Umbilical cord (tissue), 1 donor: ENCODE measurements at regions not wholly inside any gene's neighbourhood (a gene's known extent, or its start where the extent isn't known, plus 50 kb on each side); places are given as distances from the start of the nearest gene placed in this dataset.
A peak's percentile ranks its signal among the peaks of the same experiment; 100 is the strongest.
"Not testable (repeated sequence)": the region's sequence is repeated elsewhere in the genome, so short reads cannot be mapped to it uniquely, and the experiment has no call there.

Source experiments
- DNase-seq: peaks from one replicate; pipeline ENCODE4 v3.0.0-alpha.2; 2015; ENCODE audit warnings: low spot score

DNA sequence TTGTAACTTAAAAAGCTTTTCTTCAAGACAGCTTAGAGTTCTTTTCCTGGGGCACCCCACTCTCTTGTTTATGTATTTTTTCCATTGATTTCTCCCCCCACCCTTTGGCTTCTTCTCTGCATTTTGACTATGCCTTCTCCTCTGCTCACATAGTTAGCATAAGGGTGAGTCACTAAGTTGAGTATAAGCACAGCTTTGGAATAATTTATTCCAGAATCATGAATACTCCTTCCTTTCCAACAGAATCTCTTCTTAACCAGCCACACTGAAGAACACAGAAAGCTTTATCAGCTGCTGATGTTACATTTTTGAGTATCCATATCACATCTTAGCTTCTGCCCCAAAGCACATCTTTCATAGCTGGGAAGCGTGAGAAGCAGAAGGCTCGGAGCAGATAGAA, 449.5 kb upstream of the MKI67 start:
- peak; percentile 76 for DNase-seq

DNA sequence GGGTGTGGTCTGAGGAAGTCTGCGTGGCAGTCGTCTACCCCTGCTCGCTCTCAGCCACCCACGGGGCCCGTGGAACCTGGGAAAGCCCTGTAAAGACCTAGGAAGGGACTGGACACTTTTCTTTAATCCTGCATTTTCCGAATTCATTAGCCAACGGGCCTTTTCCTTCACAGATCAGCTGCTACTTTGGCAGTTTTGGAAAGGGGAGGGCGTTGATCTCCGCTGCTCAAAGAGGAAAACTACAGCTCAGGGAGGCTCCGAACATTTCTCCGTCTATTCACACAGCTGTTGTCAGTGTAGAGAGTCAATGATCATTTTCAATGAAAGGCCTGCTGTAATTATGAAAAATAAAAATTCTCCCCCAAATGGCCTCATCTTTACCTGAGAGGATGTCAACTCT, 450.1 kb upstream of the MKI67 start:
- no peak for DNase-seq

DNA sequence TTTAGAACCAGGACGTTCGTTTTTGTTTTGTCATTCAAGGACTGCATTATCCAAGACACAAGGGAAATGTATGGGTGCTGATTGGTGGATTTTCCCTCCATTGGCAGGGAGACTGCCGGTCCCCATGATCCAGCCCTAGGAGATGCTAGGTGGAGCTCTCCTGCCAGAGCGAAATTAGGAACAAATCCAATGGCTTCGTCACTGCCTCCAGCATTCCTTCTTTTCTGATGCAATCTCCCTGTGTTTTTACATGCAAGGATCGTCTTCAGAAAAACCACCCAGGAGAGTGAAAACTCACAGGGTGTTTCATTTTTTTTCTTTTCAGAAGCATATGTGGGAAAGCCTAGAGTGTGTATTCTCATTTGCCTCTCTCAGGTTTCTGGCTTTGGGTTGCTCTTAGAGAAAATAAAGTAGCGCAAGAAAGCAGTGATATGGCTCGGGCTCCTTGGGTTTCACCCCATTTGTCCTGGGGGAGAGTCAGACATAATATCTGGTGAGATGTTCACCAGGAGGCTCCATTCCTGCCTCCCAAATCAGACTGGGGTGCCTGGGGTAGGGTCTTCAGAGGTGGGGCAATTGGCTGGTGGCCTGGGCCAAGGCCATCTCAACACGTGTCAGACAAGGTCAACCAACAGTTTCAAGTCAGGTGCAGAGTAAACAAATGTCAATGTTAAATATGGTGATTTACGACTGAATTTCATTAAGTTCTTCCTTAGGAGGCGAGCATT, 450.9 kb upstream of the MKI67 start:
- DNase-seq, result peak; percentile 74

DNA sequence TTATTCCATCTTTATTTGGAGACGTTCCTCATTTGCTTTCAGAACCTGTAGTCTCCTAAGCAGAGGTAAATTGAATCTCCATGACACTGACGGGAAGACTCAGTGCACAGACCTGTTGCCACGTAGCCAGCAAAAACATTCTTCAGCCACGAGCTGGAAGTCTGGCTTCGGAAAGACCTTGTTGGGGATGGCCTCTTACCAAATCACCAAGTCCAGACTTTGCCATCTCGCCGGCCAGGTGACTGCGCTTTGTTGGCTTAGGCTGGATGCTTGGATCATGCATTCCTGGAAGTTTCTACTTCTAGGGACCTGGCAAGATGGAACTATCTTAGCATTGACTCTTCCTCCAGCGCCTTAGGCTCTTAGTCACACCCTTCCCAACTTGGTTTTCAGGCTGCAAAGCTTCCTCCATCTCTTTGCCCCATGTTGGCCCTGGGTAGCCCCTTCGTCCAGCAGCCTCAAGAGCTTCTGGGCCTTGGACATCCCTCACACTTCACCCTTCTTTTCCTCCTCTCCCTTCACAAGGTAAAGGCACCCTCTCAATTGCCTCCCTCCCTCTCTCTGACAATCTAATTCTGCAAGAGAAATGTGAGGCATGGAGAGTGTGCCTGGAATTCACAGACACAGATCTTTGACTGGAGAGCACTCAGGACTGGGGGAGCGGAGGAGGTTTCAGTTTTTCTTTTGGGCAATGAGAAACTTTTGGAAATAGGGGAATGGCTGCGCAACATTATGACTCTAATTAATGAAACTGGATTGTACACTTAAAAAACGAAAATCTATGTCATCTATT, 451.9 kb upstream of the MKI67 start:
- DNase-seq, result no peak

DNA sequence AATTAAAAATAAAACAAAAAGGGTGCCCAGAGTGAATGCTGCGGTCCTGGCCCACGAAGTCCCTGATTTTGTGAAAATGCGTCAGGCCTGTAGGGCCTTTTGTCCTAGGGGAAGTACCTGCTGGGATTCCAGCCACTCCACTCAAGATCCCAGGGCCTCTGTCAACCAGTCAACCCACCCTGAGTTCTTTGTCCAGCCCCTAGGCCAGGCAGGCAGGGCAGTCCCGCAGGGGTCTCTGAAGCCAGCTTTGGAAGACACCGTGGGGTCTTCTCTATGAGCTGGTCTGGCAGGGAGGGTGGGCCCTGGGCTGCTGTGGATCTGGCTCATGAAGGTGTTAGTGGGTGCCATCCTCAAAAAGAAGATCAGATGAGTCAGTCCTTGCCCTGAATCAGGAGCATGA, 452.5 kb upstream of the MKI67 start:
- DNase-seq, result no peak

- no peak for DNase-seq
These were observed 453.1 kb upstream of the MKI67 start for GRCh38 chr10:128579280-128579865.

GRCh38 chr10:128579901-128580300, 453.7 kb upstream of the MKI67 start:
- no peak for DNase-seq

GRCh38 chr10:128583125-128583524, 456.9 kb upstream of the MKI67 start:
- not testable (repeated sequence) for DNase-seq

GRCh38 chr10:128586599-128586998, 460.4 kb upstream of the MKI67 start:
- not testable (repeated sequence) for DNase-seq

DNA sequence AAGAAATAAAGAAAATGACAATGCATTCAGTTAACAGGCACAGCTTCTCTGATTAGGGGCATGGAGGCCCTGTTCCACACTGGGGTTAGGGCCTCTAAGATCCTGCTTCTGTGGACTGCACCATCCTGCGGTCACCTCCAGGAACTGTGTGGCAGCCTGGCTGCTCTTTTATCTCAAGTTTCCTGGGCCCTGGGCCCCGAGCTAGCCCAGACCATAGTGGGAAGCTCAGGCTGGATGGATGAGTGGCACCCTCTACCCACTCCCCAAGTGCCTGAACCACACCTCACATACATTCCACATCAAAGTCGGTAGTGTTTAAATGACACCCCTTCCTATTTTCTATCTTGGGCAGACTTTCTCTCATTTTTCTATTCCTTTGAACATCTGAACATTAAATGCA, 461.5 kb upstream of the MKI67 start:
- no peak for DNase-seq

DNA sequence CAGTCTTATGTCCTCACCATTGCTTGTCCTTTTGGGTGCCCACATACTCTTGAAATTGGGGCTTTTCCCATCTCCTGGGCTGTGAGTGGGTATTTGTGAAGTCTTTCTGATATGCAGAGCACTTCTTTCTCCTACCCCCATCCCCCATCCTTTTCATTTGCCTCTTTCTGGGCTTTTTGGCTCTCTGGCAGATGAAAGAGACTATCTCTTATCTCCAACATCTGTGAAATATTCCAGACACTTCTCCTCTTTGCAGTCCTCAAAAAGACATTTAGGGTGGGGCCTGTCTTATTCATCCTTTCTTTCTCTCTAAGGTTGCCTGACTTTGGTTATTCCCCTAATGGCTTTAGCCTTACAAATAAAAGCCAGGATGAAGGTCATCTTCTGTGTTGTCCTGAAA, 462.2 kb upstream of the MKI67 start:
- DNase-seq, result peak; percentile 72

DNA sequence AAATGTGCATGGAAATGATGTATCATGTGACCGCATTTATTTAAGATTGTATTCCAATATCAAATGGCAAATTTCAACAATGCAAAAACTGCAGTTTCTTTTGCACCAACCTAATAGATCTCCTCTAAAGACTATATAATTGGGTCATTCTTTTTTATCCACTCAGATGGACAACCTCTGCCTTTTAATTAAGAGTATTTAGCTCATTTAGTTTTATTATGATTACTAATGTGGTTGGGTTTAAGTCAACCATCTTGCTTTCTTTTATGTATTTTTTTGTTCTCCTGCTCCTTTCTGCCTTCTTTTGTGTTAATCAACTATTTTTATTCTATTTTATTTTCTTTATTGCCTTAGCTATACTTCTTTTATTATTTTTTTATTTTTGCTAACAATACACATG, 468.5 kb upstream of the MKI67 start:
- DNase-seq, result no peak

DNA sequence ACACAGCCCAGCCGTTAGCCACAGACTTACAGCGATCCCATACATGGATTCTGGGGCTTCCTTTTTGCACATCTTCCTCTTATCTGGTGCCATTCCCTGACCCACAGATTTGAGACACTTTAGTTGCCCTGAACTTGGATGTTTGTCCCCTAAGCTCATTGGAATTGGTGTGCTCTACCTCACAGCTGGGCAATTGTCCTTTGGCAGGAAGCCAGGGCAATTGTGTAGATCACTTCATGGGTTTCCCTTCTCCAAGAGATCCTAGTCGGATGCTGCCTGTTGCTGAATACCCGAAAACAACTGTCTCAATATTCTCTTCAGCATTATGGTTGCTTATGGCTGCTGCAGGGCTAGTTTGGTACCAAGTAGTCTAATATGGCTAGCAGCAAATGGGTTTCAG, 470.7 kb upstream of the MKI67 start:
- no peak for DNase-seq

GRCh38 chr10:128599030-128599429, 472.8 kb upstream of the MKI67 start:
- DNase-seq, result no peak

DNA sequence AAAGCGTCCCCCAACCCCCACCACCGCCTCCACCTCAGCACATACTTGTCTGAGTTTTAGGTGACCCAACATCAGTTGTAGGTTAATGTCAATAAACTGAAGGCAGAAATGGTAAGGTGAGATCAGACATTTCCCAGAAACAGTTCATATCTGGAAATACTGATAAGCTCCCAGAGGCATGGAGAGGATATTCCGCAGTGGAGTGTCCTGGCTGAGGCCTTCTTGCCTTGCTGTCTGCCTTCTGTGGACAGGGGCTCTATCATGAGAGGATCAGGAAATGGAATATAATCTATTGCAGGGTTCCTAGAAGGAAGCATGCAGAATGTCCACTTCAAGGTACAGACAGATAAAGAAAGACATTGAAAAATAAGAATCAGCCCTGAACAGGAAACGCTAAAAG, 473.3 kb upstream of the MKI67 start:
- peak; percentile 74 for DNase-seq

GRCh38 chr10:128602183-128602582, 476.0 kb upstream of the MKI67 start:
- DNase-seq, result no peak

DNA sequence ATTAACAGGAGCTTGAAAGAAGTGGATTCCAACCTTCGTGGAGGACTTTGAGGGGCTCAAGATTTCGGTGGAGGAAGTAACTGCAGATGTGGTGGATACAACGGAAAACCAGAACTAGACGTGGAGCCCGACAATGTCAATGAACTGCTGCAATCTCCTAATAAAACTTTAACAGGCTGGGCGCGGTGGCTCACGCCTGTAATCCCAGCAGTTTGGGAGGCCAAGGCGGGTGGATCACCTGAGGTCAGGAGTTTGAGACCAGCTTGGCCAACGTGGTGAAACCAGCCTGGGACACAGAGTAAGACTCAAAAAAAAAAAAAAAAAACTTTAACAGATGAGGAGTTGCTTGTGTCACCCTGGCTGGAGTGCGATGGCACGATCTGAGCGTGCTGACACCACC, 477.8 kb upstream of the MKI67 start:
- no peak for DNase-seq

DNA sequence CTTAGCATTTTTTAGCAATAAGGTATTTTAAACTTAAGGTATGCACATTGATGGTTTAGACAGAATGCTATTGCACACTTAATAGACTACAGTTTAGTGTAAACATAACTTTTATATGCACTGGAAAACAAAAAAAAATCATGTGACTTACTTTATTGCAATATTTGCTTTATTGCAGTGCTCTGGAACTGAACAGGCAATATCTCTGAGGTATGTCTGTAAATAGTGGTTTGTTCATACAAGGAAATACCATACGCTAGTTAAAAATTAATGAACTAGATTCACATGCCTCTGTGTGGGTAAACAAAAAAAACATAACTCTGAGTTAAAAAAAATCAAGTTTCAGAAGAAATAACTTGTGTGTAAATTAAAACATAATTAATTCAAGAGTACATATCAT, 479.0 kb upstream of the MKI67 start:
- DNase-seq, result no peak

DNA sequence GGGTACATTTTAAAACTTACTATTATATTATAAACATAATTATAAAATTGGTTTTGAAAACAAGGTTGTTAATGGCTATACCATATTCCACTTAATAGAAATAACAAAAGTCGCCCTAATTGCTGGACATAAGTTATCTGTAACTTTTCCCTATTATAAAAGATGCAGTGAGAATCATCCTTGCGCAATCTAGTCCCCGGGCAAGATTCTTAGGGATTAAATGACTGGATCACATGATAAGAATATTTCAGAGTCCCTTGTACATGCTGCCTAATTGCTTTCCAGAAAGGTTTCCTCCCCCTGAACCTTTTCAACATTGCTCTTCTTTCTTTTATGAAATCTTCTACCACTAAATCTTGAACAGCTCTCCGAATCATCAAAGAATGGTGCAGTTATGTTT, 479.8 kb upstream of the MKI67 start:
- DNase-seq, result peak; percentile 41

- no peak for DNase-seq
These were observed 482.6 kb upstream of the MKI67 start for GRCh38 chr10:128608791-128609190.

- no peak for DNase-seq
These were observed 483.2 kb upstream of the MKI67 start for GRCh38 chr10:128609460-128609859.

DNA sequence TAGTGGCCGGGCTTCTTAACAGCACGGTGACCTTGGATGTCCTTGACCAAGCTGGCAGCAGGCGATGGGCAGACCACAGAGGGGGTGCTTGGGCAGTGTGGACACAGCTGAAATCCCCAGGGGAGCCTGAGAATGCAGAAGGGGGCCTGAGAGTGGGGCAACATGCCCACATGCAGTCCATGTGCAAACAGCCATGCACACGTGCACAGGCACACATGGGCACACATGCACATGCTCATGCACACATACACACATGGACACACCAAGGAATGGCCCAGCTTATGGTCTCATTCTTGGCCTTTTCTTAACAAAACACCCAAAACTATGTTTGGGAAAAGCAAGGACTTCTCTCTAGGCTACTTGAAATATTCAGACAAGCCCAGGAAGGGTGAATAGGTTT, 483.9 kb upstream of the MKI67 start:
- no peak for DNase-seq

DNA sequence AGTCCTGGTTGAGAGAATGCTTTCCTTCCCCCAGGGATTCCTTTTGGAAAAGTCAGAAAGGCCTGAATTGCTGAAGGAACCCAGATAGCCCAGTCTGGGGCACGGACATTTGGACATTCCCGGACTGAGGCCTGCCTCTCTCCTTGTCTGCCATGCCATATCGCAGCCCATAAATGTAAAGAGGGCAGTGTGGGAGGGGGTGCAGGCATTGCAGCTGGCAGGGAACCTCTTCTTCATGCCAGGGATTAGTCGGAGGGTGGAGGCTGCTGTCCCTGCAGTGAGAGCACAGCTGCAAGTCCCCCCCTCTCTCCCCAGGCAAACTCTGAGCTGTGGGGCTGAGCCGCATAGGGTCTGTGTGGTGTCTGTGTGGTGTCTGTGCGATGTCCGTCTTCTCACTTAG, 486.0 kb upstream of the MKI67 start:
- no peak for DNase-seq
